ENCODE measurements at regions not wholly inside any gene's neighbourhood (a gene's known extent, or its start where the extent isn't known, plus 50 kb on each side); places are given as distances from the start of the nearest gene placed in this dataset.
"Not testable (repeated sequence)": the region's sequence is repeated elsewhere in the genome, so short reads cannot be mapped to it uniquely, and the experiment has no call there.

DNA sequence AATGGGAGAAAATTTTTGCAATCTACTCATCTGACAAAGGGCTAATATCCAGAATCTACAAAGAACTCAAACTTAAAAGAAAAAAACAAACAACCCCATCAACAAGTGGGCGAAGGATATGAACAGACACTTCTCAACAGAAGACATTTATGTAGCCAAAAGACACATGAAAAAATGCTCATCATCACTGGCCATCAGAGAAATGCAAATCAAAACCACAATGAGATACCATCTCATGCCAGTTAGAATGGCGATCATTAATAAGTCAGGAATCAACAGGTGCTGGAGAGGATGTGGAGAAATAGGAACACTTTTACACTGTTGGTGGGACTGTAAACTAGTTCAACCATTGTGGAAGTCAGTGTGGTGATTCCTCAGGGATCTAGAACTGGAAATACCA is 187.7 kb upstream of the ARHGEF26 start:
- not testable (repeated sequence) for H3K4me3 Mint-ChIP-seq; H3K27ac Mint-ChIP-seq; H3K4me1 Mint-ChIP-seq; H3K27me3 Mint-ChIP-seq; DNase-seq; ATAC-seq (ENCODE audit: low read depth in 2 of 2); H3K36me3 Mint-ChIP-seq; H3K9me3 Mint-ChIP-seq

DNA sequence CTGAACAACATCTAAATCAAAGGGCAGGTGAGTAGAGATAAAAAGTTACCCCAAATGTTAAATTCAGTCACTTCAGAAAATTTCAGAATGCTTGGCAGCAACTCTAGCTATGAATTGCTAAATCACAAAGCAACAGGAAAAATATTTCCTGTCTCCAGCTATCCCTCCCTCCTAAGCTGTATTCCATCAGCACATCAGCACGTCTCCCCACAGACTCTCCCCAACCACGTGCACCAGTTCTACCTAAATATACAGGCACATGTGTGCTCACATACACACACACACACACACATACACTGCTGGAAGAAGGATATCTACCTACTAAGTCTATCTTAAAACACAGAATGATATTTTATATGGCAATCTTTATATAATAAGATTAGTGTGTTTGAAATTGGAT is 177.1 kb upstream of the ARHGEF26 start:
- DNase-seq (no peak), ATAC-seq (ENCODE audit: low read depth in 2 of 2) (no peak)
- no peaks in the 10 kb centered on the region for H3K4me1 Mint-ChIP-seq
- H3K27me3 Mint-ChIP-seq, result peaks cover 3 to 5% (median 4%) of the 10 kb centered on the region in 3 donors
- no peak overlapping the region for H3K27ac Mint-ChIP-seq
- H3K4me3 Mint-ChIP-seq, result no peak overlapping the region
- H3K36me3 Mint-ChIP-seq, result no peaks in the 10 kb centered on the region
- peaks cover 0 to 7% (median 4%) of the 10 kb centered on the region in 7 donors for H3K9me3 Mint-ChIP-seq

DNA sequence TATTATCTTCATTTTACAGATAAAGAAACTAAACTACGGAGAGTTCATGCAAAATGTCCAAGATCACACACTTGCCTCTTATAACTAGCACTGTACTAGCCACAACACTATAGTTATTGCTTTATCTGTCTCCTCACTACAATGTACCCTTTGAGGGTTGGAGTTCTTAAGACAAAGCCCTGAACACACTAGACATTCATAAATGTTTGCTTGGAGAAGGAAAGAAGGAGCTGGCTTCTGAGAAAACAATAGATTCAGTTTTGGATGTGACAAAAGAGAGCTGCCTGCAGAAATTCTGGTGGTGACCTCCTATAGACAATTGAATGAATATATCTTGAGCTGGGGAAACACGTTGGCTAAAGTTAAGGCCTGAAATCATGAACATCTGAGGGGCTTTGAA is 169.9 kb upstream of the ARHGEF26 start:
- no peak overlapping the region for H3K4me3 Mint-ChIP-seq
- ATAC-seq (ENCODE audit: low read depth in 2 of 2) (no peak), DNase-seq (no peak)
- H3K27ac Mint-ChIP-seq, result no peak overlapping the region
- H3K9me3 Mint-ChIP-seq, result peaks cover 0 to 7% (median 4%) of the 10 kb centered on the region in 7 donors
- H3K4me1 Mint-ChIP-seq, result no peaks in the 10 kb centered on the region
- H3K36me3 Mint-ChIP-seq, result no peaks in the 10 kb centered on the region
- peaks cover 0 to 6% (median 6%) of the 10 kb centered on the region in 3 donors for H3K27me3 Mint-ChIP-seq

- H3K36me3 Mint-ChIP-seq, result no peaks in the 10 kb centered on the region
- H3K27me3 Mint-ChIP-seq, result peaks cover 0 to 6% (median 6%) of the 10 kb centered on the region in 3 donors
- H3K9me3 Mint-ChIP-seq, result peaks cover 0 to 4% (median 0%) of the 10 kb centered on the region in 7 donors
- ATAC-seq (ENCODE audit: low read depth in 2 of 2) (no peak), DNase-seq (no peak)
- H3K4me3 Mint-ChIP-seq, result no peak overlapping the region
- H3K4me1 Mint-ChIP-seq, result no peaks in the 10 kb centered on the region
- no peak overlapping the region for H3K27ac Mint-ChIP-seq
Measured at GRCh38 chr3:153952091-153952490, 169.1 kb upstream of the ARHGEF26 start.

- Mint-ChIP-seq H3K27me3 (peaks cover 0 to 6% (median 6%) of the 10 kb centered on the region in 3 donors), H3K4me1 (no peaks in the 10 kb centered on the region), H3K9me3 (peaks cover 0 to 4% (median 0%) of the 10 kb centered on the region in 7 donors), H3K27ac (no peak overlapping the region), H3K36me3 (no peaks in the 10 kb centered on the region), H3K4me3 (no peak overlapping the region)
- DNase-seq (no peak), ATAC-seq (ENCODE audit: low read depth in 2 of 2) (no peak)
Measured at GRCh38 chr3:153956613-153957012, 164.6 kb upstream of the ARHGEF26 start.

DNA sequence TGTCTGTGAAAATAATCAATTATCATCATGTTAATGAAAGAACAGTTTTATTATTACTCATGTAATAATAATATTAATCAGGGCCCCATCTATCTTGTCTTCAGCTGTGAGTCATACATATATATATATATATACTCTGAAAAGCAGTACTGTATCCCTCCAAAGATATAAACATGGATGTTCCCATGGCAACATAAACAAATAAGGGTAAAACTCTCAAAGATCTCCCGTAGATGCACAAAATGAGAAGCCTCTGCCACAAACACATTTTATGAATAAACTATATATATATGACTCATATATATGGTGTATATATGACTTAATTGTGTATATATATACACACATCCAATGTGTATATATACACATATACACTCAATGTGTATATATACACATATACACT is 163.8 kb upstream of the ARHGEF26 start:
- DNase-seq, result no peak
- Mint-ChIP-seq H3K9me3 (peaks cover 0 to 4% (median 0%) of the 10 kb centered on the region in 7 donors), H3K36me3 (no peaks in the 10 kb centered on the region), H3K27me3 (peaks cover 0 to 6% (median 4%) of the 10 kb centered on the region in 3 donors), H3K4me3 (no peak overlapping the region), H3K4me1 (no peaks in the 10 kb centered on the region), H3K27ac (no peak overlapping the region)
- no peak for ATAC-seq (ENCODE audit: low read depth in 2 of 2)

DNA sequence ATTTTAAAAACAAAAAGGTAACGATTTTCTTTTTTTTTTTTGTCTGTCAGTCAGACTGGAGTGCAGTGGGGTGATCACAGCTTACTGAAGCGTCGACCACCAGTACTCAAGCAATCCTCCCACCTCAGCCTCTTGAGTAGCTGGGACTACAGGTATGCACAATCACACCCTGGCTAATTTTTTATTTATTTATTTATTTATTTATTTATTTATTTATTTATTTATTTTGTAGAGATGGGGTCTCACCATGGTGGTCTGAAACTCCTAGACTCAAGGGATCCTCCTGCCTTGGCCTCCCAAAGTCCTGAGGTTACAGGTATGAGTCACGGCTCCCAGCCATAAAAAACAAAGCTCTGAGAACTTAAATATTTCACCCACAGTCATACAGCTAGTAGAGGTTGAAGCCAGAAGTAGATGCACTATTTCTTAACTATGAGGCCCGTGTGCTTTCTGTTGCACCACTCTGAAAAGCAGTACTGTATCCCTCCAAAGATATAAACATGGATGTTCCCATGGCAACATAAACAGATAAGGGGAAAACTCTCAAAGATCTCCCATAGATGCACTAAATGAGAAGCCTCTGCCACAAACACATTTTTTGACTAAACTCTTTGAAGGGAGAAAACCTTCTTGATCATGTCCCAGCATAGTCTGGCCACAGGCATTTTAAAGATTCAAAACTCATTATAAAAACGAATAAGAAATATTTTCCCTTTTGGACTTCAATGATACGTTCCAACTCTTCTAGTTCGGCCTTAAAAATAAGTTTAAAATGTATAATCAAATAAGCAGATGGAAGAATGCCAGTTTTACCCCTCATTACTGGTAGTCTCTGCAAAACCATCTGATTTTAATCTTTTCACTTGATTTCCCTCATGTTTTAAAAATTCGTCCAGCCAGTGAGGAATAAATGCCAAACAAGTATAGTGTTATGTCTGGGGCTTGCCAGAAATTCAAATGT is 162.3 kb upstream of the ARHGEF26 start:
- H3K9me3 Mint-ChIP-seq, result peaks cover 0 to 4% (median 0%) of the 10 kb centered on the region in 7 donors
- DNase-seq, result no peak
- no peaks in the 10 kb centered on the region for H3K4me1 Mint-ChIP-seq
- no peak for ATAC-seq (ENCODE audit: low read depth in 2 of 2)
- peaks cover 0 to 6% (median 0%) of the 10 kb centered on the region in 3 donors for H3K27me3 Mint-ChIP-seq
- no peak overlapping the region for H3K27ac Mint-ChIP-seq
- no peak overlapping the region for H3K4me3 Mint-ChIP-seq
- H3K36me3 Mint-ChIP-seq, result no peaks in the 10 kb centered on the region

GRCh38 chr3:153960458-153961074 is 160.6 kb upstream of the ARHGEF26 start:
- DNase-seq, result no peak
- H3K4me1 Mint-ChIP-seq, result no peaks in the 10 kb centered on the region
- H3K4me3 Mint-ChIP-seq, result no peak overlapping the region
- H3K9me3 Mint-ChIP-seq, result peaks cover 0 to 4% (median 0%) of the 10 kb centered on the region in 7 donors
- H3K36me3 Mint-ChIP-seq, result no peaks in the 10 kb centered on the region
- H3K27me3 Mint-ChIP-seq, result no peaks in the 10 kb centered on the region
- H3K27ac Mint-ChIP-seq, result no peak overlapping the region
- no peak for ATAC-seq (ENCODE audit: low read depth in 2 of 2)

DNA sequence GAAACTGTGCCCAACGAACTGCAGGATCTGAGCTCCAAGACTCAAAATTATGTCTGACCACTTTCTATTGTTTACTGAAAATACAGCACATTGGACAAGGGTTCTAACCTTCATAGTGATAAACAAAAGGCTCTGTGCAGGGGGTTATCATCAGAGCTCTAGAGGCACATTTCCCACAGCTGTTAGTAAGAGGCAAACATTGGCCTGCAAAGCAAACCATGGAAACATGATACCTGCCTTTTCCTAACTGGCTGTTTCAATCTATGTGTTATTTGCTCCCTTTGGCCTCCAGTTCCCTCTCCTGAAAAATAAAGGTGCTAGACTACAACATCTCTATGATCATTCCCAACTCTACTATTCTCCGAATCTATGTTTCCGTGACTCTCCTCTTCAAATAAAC is 159.7 kb upstream of the ARHGEF26 start:
- no peaks in the 10 kb centered on the region for H3K27me3 Mint-ChIP-seq
- ATAC-seq (ENCODE audit: low read depth in 2 of 2) (no peak), DNase-seq (no peak)
- H3K36me3 Mint-ChIP-seq, result no peaks in the 10 kb centered on the region
- H3K27ac Mint-ChIP-seq, result no peak overlapping the region
- peaks cover 0 to 4% (median 0%) of the 10 kb centered on the region in 7 donors for H3K9me3 Mint-ChIP-seq
- H3K4me3 Mint-ChIP-seq, result no peak overlapping the region
- H3K4me1 Mint-ChIP-seq, result no peaks in the 10 kb centered on the region

- Mint-ChIP-seq H3K9me3 (peaks cover 0 to 4% (median 2%) of the 10 kb centered on the region in 7 donors), H3K36me3 (no peaks in the 10 kb centered on the region), H3K27ac (no peak overlapping the region), H3K4me3 (no peak overlapping the region), H3K4me1 (no peaks in the 10 kb centered on the region), H3K27me3 (no peaks in the 10 kb centered on the region)
- no peak for ATAC-seq (ENCODE audit: low read depth in 2 of 2)
- DNase-seq, result no peak
Measured at GRCh38 chr3:153963012-153963411, 158.2 kb upstream of the ARHGEF26 start.

DNA sequence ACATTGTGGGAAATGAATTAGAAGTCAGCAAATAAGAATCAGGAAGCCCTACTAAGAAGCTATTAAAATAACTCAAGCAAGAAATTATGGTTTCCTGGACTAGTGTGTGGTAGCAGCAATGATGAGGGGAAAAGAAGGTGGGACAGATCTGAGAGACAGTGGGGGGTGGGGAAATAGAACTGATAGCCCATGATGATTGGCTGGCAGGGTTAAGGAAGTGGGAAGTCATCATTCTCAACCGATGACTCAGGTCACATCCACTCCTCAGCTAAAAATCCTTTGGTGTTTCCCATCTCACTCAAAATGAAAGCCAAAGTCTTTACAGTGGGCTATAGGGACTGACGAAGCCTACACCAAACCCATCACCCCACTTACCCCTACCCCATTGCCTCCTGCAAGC is 153.9 kb upstream of the ARHGEF26 start:
- ATAC-seq (ENCODE audit: low read depth in 2 of 2), result no peak
- no peak for DNase-seq
- no peaks in the 10 kb centered on the region for H3K27me3 Mint-ChIP-seq
- H3K27ac Mint-ChIP-seq, result no peak overlapping the region
- H3K9me3 Mint-ChIP-seq, result peaks cover 0 to 4% (median 2%) of the 10 kb centered on the region in 7 donors
- no peak overlapping the region for H3K4me3 Mint-ChIP-seq
- H3K4me1 Mint-ChIP-seq, result no peaks in the 10 kb centered on the region
- H3K36me3 Mint-ChIP-seq, result no peaks in the 10 kb centered on the region

DNA sequence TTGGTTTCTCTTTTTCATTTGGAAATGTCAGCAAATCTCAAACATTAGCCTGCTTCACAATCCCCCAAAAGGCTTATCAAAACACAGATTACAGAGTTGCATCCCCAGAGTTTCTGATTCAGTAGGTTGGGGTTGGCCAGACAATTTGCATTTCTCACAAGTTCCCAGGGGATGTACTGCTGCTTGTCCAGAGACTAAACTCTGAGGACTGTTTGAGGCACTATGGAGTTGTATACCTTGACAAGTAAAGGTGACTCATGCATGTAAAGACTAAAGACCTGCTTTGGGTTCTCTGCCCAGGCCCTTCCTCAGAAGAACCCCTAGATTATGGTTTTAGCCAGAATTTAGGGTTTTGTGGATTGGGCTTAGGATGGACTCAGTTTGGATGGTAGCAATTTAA is 151.1 kb upstream of the ARHGEF26 start:
- Mint-ChIP-seq H3K36me3 (no peaks in the 10 kb centered on the region), H3K9me3 (peaks cover 0 to 4% (median 2%) of the 10 kb centered on the region in 7 donors), H3K27me3 (no peaks in the 10 kb centered on the region), H3K27ac (no peak overlapping the region), H3K4me3 (no peak overlapping the region), H3K4me1 (no peaks in the 10 kb centered on the region)
- ATAC-seq (ENCODE audit: low read depth in 2 of 2), result no peak
- no peak for DNase-seq

GRCh38 chr3:153970741-153971347 is 150.3 kb upstream of the ARHGEF26 start:
- Mint-ChIP-seq H3K27ac (no peak overlapping the region), H3K27me3 (no peaks in the 10 kb centered on the region), H3K4me3 (no peak overlapping the region), H3K4me1 (no peaks in the 10 kb centered on the region), H3K9me3 (peaks cover 0 to 4% (median 0%) of the 10 kb centered on the region in 7 donors), H3K36me3 (no peaks in the 10 kb centered on the region)
- DNase-seq (no peak), ATAC-seq (ENCODE audit: low read depth in 2 of 2) (no peak)

DNA sequence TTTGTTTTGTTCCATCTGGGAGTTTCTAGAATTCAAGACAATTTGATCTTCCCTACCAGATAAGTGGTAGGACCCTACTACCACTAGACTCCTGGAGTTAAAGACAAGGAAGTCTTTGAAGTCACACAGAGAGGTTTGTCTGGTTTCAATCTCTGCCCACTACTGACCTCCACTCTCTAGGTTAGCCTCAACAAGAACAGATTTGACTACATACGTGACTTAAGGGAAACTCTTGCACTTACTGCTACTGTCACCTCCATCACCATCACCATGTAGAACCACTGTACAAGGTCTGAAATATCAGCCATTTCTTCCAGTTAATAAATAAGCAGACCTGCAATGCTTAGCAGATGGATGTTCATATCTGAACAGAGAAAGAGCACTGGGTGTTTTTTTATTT is 148.3 kb upstream of the ARHGEF26 start:
- H3K27me3 Mint-ChIP-seq, result no peaks in the 10 kb centered on the region
- H3K27ac Mint-ChIP-seq, result no peak overlapping the region
- ATAC-seq (ENCODE audit: low read depth in 2 of 2) (no peak), DNase-seq (no peak)
- H3K4me3 Mint-ChIP-seq, result no peak overlapping the region
- no peaks in the 10 kb centered on the region for H3K4me1 Mint-ChIP-seq
- no peaks in the 10 kb centered on the region for H3K36me3 Mint-ChIP-seq
- no peaks in the 10 kb centered on the region for H3K9me3 Mint-ChIP-seq
